Memory B cell (primary cell): ENCODE measurements at regions not wholly inside any gene's neighbourhood (a gene's known extent, or its start where the extent isn't known, plus 50 kb on each side); places are given as distances from the start of the nearest gene placed in this dataset.

ENCODE experiments used
- ATAC-seq: fragments of 150-1000 bp; cut with Tn5 transposase; 2 replicates; pipeline ENCODE4 v1.10.0; 2021; ENCODE audit warnings: low read depth, mild to moderate bottlenecking, moderate library complexity
- DNase-seq, 2 donors: peaks; one replicate each; pipeline ENCODE4 v3.0.0; 2022; ENCODE audit warnings: low spot score in 2 of 2
- H3K27ac Mint-ChIP-seq: one replicate; pipeline ENCODE4 v1.8.0; 2022; ENCODE audit warnings: mild to moderate bottlenecking, moderate library complexity, mixed read lengths
- H3K27me3 Mint-ChIP-seq: one replicate; pipeline ENCODE4 v1.8.0; 2022; ENCODE audit warnings: mixed read lengths
- H3K36me3 Mint-ChIP-seq: one replicate; pipeline ENCODE4 v1.8.0; 2022; ENCODE audit warnings: mild to moderate bottlenecking, mixed read lengths
- H3K4me1 Mint-ChIP-seq: one replicate; pipeline ENCODE4 v1.8.0; 2022; ENCODE audit warnings: mixed read lengths
- H3K4me3 Mint-ChIP-seq: one replicate; pipeline ENCODE4 v1.8.0; 2022; ENCODE audit warnings: mild to moderate bottlenecking, moderate library complexity, mixed read lengths
- H3K9me3 Mint-ChIP-seq: one replicate; pipeline ENCODE4 v1.8.0; 2022; ENCODE audit warnings: mixed read lengths

DNA sequence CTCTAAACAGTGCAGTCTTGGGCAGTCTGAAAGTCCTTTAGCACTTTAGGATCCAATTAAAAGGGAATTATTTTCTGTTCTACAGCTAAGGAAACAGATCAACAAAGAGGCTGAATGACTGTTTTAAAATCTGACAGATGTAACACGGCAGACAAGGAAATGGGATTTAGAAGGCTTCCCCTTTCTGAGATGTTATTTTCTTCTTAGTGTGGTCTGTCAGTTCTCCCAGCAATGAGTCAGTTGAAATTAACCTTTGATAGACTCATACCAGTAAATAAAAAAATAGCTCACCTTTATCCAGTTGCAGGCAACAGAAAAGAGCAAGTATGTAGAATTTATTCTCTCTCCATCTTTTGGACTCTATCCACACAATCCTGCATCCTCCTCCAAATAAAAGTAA, 98.1 kb downstream of the NEDD1 start:
- DNase-seq (no peak), ATAC-seq (no peak)
- Mint-ChIP-seq H3K36me3 (no peaks in the 10 kb centered on the region), H3K27me3 (peaks cover 20% of the 10 kb centered on the region), H3K9me3 (no peaks in the 10 kb centered on the region), H3K4me1 (no peaks in the 10 kb centered on the region), H3K27ac (no peak overlapping the region), H3K4me3 (no peak overlapping the region)

DNA sequence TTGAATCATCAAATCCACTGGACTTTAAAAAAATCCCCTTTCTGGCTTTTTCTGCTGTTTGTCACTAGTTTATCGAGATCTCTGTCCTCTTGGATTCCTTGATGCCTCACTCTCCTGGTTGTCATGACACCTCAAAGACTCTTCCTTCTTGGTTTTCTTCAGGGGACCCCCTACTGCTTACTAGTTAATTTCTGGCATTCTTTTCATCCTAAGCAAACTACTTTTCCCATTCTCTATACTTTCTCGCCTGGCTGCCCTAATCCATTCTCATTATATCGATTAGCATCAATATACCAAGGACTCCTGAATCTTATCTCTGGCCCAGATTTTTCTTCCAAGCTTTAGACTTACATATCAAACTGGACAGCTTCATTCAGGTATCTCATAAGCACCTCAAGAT, 98.6 kb downstream of the NEDD1 start:
- Mint-ChIP-seq H3K27ac (no peak overlapping the region), H3K4me3 (no peak overlapping the region), H3K36me3 (no peaks in the 10 kb centered on the region), H3K27me3 (peaks cover 19% of the 10 kb centered on the region), H3K9me3 (no peaks in the 10 kb centered on the region), H3K4me1 (no peaks in the 10 kb centered on the region)
- no peak for ATAC-seq
- DNase-seq, result no peak

DNA sequence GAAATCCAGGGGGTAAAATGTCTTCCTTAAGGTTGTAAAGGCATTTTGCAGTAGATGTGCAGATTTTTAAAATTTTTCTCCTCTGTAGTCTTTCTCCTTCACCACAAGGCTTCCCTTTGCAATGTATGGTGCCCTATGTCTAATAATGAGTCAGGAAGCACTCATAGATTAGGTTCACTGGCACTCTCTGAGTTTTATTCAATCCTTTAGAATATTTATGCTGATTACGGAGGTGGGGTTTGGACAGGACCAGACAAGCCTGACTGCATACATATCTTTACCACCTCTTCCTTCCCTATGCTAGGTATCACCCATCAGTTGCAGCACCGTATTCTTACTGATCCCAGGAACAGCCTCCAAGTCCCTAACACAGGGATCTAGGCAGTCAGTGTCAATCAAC, 99.5 kb downstream of the NEDD1 start:
- H3K36me3 Mint-ChIP-seq, result no peaks in the 10 kb centered on the region
- peaks cover 19% of the 10 kb centered on the region for H3K27me3 Mint-ChIP-seq
- DNase-seq (no peak), ATAC-seq (no peak)
- H3K9me3 Mint-ChIP-seq, result no peaks in the 10 kb centered on the region
- H3K27ac Mint-ChIP-seq, result no peak overlapping the region
- H3K4me3 Mint-ChIP-seq, result no peak overlapping the region
- H3K4me1 Mint-ChIP-seq, result no peaks in the 10 kb centered on the region

DNA sequence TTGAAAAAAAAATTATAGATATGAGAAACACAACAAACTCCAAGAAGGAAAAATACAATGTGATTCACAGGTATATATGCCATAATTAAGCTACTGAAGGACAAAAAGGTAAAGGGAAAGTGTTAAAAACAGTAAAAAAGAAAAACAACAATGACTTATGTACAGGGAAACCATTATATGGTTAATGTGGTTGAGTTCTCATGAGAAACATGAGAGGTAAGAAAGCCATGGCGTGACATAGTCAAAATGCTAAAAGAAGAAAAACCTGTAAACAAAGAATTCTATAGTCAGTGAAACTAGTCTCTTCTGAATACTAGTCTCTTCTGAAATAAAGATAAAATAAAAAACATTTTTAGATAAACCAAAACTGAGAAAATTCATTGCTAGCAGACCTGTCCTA, 109.1 kb downstream of the NEDD1 start:
- no peak for ATAC-seq
- H3K27me3 Mint-ChIP-seq, result peaks cover 3% of the 10 kb centered on the region
- peaks cover 8% of the 10 kb centered on the region for H3K9me3 Mint-ChIP-seq
- no peaks in the 10 kb centered on the region for H3K4me1 Mint-ChIP-seq
- H3K4me3 Mint-ChIP-seq, result no peak overlapping the region
- H3K27ac Mint-ChIP-seq, result no peak overlapping the region
- H3K36me3 Mint-ChIP-seq, result peaks cover 2% of the 10 kb centered on the region
- no peak for DNase-seq

DNA sequence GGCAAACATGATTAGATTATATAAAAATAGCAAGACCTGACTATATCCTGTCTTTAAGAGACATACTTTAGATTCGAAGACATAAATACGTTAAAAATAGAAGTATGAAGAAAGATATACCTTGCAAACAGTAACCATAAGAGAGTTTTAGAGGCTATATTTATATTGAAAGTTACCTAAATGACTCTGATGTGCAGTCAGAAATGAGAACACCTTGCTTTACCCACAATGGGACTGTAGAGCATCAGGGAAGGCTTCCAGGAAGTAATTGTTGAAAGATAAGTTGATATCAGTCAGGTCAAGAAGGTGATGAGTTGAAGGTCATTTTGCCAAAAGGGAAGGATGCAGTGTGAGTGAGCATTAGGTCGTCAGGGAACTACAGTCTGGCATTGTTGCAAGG, 110.2 kb downstream of the NEDD1 start:
- no peak for ATAC-seq

DNA sequence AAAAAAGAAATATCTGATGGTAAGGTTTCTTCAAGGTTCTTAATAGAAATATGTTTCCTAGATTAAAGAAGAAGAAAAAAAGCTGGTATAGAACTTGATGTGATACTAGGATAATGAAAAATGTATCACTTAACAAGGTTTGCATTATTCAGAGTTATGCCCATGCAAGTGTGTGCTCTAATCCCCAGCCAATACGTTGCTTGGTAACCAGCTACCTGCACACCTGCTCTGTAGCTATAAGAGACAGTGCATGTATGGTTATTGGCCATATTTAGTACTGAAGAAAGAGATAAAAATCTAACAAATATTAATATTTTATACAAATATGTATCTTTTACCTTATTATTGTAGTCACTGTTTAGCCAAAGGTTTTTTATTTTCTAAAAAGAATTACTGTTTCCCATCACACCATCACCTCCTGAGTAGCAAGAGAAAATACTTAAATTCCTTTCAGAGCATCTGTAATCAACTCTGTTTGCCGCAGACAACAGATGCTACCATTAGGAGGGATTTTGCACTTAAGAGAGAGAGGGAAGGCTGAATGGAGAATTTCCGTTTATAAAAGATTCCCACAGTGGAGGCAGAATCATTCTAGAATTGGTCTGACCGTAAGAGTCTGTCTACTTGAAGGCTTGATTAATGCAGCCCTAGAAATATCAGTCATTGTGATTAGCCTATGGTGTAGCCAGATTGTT, 115.6 kb downstream of the NEDD1 start:
- DNase-seq, result no peak
- Mint-ChIP-seq H3K36me3 (no peaks in the 10 kb centered on the region), H3K27ac (no peak overlapping the region), H3K27me3 (peaks cover 3% of the 10 kb centered on the region), H3K4me3 (no peak overlapping the region), H3K4me1 (no peaks in the 10 kb centered on the region), H3K9me3 (no peaks in the 10 kb centered on the region)
- ATAC-seq, result no peak

More for the DNA sequence above, 110.2 kb downstream of the NEDD1 start:
- peaks cover 3% of the 10 kb centered on the region for H3K27me3 Mint-ChIP-seq
- no peak for DNase-seq
- no peak overlapping the region for H3K27ac Mint-ChIP-seq
- H3K9me3 Mint-ChIP-seq, result peaks cover 8% of the 10 kb centered on the region
- H3K36me3 Mint-ChIP-seq, result peaks cover 2% of the 10 kb centered on the region
- H3K4me1 Mint-ChIP-seq, result no peaks in the 10 kb centered on the region
- H3K4me3 Mint-ChIP-seq, result no peak overlapping the region

DNA sequence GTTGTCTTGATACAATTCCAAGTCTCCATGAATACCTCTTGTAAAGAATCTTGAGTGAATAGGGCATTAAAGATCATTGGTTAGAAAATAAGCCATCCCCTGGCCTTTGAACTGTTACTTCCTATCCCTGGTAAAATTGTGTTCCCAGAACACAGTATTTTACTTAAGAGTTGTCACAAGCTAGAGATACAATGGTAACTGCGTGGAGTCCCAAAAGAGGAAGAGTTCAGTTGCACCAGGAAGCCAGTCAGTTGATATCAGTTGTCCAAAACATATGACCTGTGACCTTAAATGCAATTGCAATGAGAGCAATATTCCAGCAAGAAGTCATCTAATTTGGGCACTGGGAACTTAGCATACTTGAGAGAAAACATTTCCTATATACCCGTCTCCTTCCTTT, 117.3 kb downstream of the NEDD1 start:
- Mint-ChIP-seq H3K27me3 (peaks cover 3% of the 10 kb centered on the region), H3K4me1 (no peaks in the 10 kb centered on the region), H3K27ac (no peak overlapping the region), H3K36me3 (no peaks in the 10 kb centered on the region), H3K9me3 (no peaks in the 10 kb centered on the region), H3K4me3 (no peak overlapping the region)
- ATAC-seq, result no peak
- no peak for DNase-seq

DNA sequence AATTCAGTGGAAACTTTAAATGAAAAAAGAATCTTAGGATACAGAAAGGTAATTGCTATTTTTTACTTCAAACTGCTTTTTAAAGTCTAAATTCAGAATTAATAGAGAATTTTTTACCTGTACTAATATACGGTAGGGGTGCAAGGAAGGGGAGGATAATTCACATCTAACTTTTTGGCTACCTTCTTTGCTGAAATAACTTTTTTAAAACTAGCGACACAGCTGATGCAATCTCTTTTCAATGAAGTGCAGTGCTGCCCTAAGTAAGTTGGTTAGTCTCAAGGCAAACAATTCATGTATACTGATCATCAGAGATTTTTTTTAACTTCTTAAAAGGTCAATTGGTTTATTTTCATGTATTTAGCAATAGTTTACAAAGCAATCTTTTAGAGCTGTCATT, 119.8 kb downstream of the NEDD1 start:
- no peak for ATAC-seq
- H3K27me3 Mint-ChIP-seq, result peaks cover 3% of the 10 kb centered on the region
- H3K9me3 Mint-ChIP-seq, result no peaks in the 10 kb centered on the region
- H3K4me3 Mint-ChIP-seq, result no peak overlapping the region
- no peak for DNase-seq
- no peaks in the 10 kb centered on the region for H3K4me1 Mint-ChIP-seq
- H3K36me3 Mint-ChIP-seq, result no peaks in the 10 kb centered on the region
- H3K27ac Mint-ChIP-seq, result no peak overlapping the region

DNA sequence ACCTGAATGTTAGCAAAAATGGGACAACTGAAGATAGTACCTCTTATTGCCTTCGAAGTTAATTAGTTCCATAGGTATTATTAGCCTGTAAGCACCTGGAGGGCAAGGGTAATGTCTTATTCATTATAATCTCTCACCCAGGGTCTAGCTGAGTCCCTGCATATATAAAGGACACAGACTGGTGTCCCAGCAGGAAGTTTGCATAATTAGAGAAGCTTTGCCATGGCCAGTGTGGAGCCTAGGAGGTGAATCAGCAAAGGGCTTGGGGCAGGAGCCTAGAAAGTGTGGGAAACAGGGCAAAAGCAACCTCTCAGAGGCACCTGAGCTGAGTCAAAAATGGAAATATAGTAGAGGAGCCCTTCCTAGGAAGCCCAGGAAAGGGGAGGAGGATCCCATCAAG, 120.4 kb downstream of the NEDD1 start:
- Mint-ChIP-seq H3K4me1 (no peaks in the 10 kb centered on the region), H3K9me3 (no peaks in the 10 kb centered on the region), H3K4me3 (no peak overlapping the region), H3K36me3 (no peaks in the 10 kb centered on the region), H3K27me3 (peaks cover 3% of the 10 kb centered on the region), H3K27ac (no peak overlapping the region)
- no peak for DNase-seq
- ATAC-seq, result no peak

DNA sequence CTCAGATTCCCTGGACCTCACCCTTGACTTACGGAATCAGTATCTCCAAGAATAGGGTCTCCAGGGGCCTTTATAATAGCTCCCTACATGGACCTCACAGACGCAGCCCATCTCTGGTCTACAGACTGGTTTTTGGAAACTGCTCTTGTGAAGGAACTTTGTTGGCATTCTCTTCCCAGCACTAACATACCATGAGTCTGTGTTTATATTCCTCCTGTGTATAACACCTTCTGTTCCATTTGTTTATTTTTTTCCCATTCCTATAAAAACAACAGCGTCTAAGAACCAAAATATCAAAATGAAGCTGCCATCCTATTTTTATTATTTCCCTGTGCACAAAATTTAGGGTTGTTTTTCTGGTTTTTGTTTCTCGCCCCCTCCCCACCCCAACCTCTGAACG, 131.1 kb downstream of the NEDD1 start:
- Mint-ChIP-seq H3K4me3 (no peak overlapping the region), H3K9me3 (no peaks in the 10 kb centered on the region), H3K4me1 (no peaks in the 10 kb centered on the region), H3K27me3 (peaks cover 5% of the 10 kb centered on the region), H3K27ac (no peak overlapping the region), H3K36me3 (no peaks in the 10 kb centered on the region)
- DNase-seq, result no peak
- ATAC-seq, result no peak

DNA sequence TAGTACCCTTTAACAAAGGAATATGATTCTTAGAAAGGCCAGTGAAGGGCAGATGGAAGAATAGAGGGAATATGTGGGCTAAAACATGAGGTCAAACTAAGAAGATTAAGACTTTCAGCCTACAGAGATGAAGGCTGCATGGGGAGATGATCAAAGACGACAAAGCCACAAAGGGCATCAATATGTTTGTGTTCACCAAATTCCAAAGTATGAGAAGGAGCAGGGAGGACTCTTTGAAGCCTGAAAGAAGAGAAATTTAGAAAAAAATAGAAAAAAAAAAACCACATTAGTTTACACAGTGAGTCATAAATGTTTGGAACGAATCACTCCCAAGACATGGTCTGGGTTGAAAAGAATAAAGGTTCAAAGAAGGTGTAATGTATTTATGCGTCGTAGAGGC, 131.8 kb downstream of the NEDD1 start:
- Mint-ChIP-seq H3K27me3 (peaks cover 5% of the 10 kb centered on the region), H3K9me3 (no peaks in the 10 kb centered on the region), H3K4me3 (no peak overlapping the region), H3K36me3 (no peaks in the 10 kb centered on the region), H3K4me1 (no peaks in the 10 kb centered on the region), H3K27ac (no peak overlapping the region)
- ATAC-seq (no peak), DNase-seq (no peak)

DNA sequence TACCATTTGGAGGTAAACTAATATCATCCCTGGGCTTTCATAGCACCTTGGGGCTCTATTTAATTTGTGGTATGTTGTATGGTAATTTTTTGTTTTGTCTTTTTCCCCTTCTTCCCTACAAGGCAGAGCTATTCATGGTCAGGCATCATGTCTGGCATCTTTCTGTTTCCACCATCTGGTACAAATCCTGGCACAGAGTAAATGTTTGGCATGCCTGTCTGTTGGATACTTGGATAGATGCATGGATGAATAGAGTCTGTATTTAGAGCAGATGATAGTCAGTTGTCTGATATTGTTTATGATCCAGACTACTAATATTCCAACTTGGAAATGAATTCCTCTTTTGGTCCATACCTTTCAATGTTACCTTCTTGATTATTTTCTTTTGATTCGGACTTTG, 139.8 kb downstream of the NEDD1 start:
- ATAC-seq, result no peak
- H3K4me1 Mint-ChIP-seq, result peaks cover 3% of the 10 kb centered on the region
- H3K9me3 Mint-ChIP-seq, result no peaks in the 10 kb centered on the region
- H3K27me3 Mint-ChIP-seq, result no peaks in the 10 kb centered on the region
- DNase-seq, result no peak
- no peaks in the 10 kb centered on the region for H3K36me3 Mint-ChIP-seq
- H3K4me3 Mint-ChIP-seq, result no peak overlapping the region
- no peak overlapping the region for H3K27ac Mint-ChIP-seq

DNA sequence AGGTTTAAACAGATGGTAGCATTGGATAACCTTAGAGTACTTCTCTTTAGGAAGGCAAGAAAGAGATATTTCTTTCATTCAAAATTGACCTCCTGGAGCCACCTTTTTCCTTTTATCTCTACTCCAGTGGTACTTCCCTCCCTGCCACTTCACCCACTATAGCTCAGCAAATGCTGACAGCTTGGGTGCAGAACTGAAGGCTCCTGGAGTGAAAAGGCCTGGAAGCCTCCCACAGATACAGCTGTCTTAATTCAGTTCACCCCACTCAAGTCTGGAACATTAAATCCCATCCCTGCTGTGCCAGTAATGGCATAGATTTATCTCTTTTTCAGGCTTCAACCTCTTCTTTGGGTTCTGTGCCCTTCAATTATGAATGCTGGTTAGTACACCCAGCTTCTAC, 140.3 kb downstream of the NEDD1 start:
- no peaks in the 10 kb centered on the region for H3K27me3 Mint-ChIP-seq
- no peaks in the 10 kb centered on the region for H3K9me3 Mint-ChIP-seq
- no peak for DNase-seq
- H3K27ac Mint-ChIP-seq, result no peak overlapping the region
- H3K4me1 Mint-ChIP-seq, result peaks cover 3% of the 10 kb centered on the region
- ATAC-seq, result no peak
- H3K4me3 Mint-ChIP-seq, result no peak overlapping the region
- H3K36me3 Mint-ChIP-seq, result no peaks in the 10 kb centered on the region

DNA sequence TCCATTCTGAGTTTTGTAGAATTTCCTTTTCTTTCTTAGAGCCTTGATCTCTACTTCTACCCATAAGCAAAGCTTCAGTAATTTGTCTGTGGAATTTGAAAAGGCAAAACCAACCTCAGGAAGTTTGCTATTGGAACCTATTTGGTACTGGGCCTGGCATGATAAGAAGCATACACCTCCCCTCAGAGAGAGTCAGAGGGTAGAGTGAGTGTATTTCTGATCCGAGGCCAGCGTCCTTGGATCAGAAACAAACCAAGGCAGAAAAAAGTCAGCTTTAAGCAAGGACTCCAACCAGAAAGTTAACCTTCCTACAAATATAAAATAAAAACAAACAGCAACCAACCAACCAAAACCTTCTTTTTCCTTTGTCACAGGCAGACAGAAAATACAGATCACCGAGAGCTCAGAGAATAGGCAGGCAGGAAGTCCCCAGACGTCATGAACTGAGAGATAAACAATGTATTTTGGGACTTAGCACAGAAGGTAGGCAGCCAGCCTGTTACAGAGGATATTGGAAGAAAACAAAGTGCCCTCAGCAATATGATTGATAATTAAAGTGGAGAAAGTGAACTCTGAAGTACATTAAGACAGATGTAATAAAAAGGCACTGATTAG, 141.5 kb downstream of the NEDD1 start:
- Mint-ChIP-seq H3K27ac (no peak overlapping the region), H3K4me3 (no peak overlapping the region), H3K36me3 (no peaks in the 10 kb centered on the region), H3K9me3 (no peaks in the 10 kb centered on the region), H3K4me1 (peaks cover 3% of the 10 kb centered on the region), H3K27me3 (peaks cover 2% of the 10 kb centered on the region)
- ATAC-seq (no peak), DNase-seq (no peak)

DNA sequence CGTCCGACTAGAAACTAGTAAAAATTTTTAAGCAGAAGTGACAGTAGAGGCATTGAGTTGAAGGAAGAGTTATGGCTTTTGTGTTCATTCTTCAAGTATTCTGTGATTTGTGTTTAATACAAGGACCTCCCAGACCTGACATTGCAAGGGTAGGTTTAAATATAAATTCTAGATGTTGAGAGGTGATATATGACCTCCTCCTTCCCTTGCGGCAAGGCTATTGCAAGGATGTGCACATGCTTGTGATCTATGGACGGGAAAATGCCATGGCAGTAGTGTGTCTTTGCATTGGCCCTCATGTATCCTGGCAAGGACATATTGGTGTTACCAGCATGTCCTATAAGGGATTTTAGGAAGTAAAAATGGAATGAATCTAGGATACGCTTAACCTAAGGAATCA, 143.5 kb downstream of the NEDD1 start:
- no peak for DNase-seq
- ATAC-seq, result no peak
- no peaks in the 10 kb centered on the region for H3K9me3 Mint-ChIP-seq
- no peaks in the 10 kb centered on the region for H3K4me1 Mint-ChIP-seq
- no peak overlapping the region for H3K4me3 Mint-ChIP-seq
- no peak overlapping the region for H3K27ac Mint-ChIP-seq
- peaks cover 2% of the 10 kb centered on the region for H3K27me3 Mint-ChIP-seq
- no peaks in the 10 kb centered on the region for H3K36me3 Mint-ChIP-seq
